Body of pancreas (tissue), 4 donors: ENCODE measurements at regions not wholly inside any gene's neighbourhood (a gene's known extent, or its start where the extent isn't known, plus 50 kb on each side); places are given as distances from the start of the nearest gene placed in this dataset.

Experiments used
- ATAC-seq: fragments of 150-250 bp; one replicate; pipeline ENCODE4 v1.9.1; 2016
- DNase-seq, 4 donors: peaks; one replicate each; pipeline ENCODE4 v3.0.0-alpha.2; 2019
- H3K27ac ChIP-seq, 4 donors: fragments of 200-600 bp; sonication (generic); 1 replicate in 3 of 4; 2 replicates in 1 of 4; pipeline versions ENCODE4 v1.5.1 to v1.6.1; 2016 to 2019; ENCODE audit warnings: mild to moderate bottlenecking in 1 of 4, mixed read lengths in 1 of 4, moderate library complexity in 1 of 4
- H3K27me3 ChIP-seq, 2 donors: fragments of 200-600 bp; sonication (generic); one replicate each; pipeline ENCODE4 v1.6.0; 2016; ENCODE audit warnings: mild to moderate bottlenecking in 1 of 2
- H3K36me3 ChIP-seq, 2 donors: fragments of 200-600 bp; sonication (generic); replicated peaks in 1 of 2; 2 replicates each; pipeline ENCODE4 v1.5.1; 2016; ENCODE audit warnings: low read depth in 2 of 2; ENCODE audit not compliant: insufficient read depth in 1 of 2
- H3K4me1 ChIP-seq: fragments of 200-600 bp; sonication (generic); one replicate; pipeline ENCODE4 v1.6.0; 2016
- H3K4me3 ChIP-seq, 2 donors: fragments of 200-600 bp; sonication (generic); 1 replicate in 1 of 2; 2 replicates in 1 of 2; pipeline ENCODE4 v1.5.1; 2016 to 2019
- H3K9me3 ChIP-seq, 3 donors: fragments of 200-600 bp; sonication (generic); 1 replicate in 2 of 3; 2 replicates in 1 of 3; pipeline ENCODE4 v1.5.1; 2016
- CTCF ChIP-seq, 7 experiments: fragments of 450-650 bp in 4 of 7; fragments of 200-600 bp in 3 of 7; sonication (generic) in 3 of 7; IDR thresholded peaks; one replicate each; pipeline ENCODE4 v1.5.1; 2016 to 2019; ENCODE audit warnings: antibody characterized with exemption in 7 of 7
- POLR2A ChIP-seq, 3 donors: fragments of 450-650 bp; IDR thresholded peaks; one replicate each; pipeline ENCODE4 v1.6.1; 2016; ENCODE audit warnings: antibody characterized with exemption in 3 of 3, mild to moderate bottlenecking in 2 of 3
- WGBS, 2 donors: methylation state at CpG; one replicate each; pipeline ENCODE4 v1.1.5; 2017; 5-methylcytosine and 5-hydroxymethylcytosine counted together
- intact Hi-C: fragments of 100-400 bp; cut with DNase I; formaldehyde crosslinking; loops from one replicate; pipeline ENCODE4 v1.15.1; 2023

DNA sequence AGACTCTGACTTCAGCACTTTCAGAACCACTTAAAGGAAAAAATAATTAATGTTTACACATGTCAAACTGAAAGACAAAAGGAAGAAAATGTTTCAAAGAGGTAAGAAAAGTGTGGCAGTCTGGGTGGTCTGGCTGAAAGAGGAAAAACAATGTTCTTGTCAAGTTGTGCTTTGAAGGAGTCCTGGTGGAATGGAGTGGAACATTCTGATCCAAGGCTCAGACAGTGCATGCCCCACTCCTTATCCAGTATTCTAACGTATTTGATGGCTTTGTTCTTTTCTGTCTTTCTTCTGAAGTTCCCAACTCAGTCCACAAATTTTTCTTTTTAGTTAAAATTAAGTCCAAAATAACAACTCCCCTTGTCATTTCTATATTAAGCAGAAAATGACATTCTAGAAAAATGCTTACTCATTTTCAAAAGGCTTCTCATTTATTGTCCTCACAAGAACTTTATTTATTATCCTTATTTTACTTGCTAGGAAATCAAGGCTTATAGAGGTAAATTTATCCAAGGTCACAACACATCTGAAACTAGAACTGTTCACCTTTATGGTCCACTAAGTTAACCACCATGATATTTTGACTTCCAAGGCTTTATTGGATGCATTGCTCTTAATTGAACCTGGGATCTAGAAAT lies 121.7 kb upstream of the NAP1L1 start:
- Histone ChIP-seq H3K27ac (no peak overlapping the region), H3K9me3 (no peaks in the 10 kb centered on the region), H3K36me3 (no peaks in the 10 kb centered on the region), H3K27me3 (no peaks in the 10 kb centered on the region), H3K4me3 (no peak overlapping the region), H3K4me1 (no peaks in the 10 kb centered on the region)
- intact Hi-C loops, result no loop called here
- DNase-seq, result no peak
- ATAC-seq, result no peak
- no peak for TF ChIP-seq CTCF (IDR thresholded peaks at IDR 0.05)
- TF ChIP-seq POLR2A (IDR thresholded peaks at IDR 0.05), result no peak
- 9 to 13% methylated on average over 1 of the region's 1 CpG for WGBS, 2 donors

DNA sequence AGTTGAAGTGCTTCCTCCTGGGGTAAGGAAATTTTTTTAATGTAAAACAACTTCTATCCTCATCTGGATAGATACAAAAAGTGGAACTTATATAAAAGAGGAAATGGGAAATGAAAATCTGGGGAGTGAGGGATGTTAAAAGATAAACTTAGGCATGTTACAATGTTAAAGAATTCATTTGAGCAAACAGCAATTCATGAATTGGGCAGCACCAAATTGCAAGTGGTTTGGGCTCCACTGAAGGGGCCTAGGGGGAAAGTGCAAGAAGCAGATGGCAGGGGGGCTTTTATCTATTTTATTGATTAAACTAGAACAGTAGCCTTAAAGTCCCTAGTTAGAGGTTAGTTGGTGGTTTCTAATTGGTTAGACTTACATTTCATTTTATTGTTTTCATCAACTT lies 118.1 kb upstream of the NAP1L1 start:
- DNase-seq, result no peak
- Histone ChIP-seq H3K36me3 (no peaks in the 10 kb centered on the region), H3K27ac (no peak overlapping the region), H3K4me1 (no peaks in the 10 kb centered on the region), H3K27me3 (no peaks in the 10 kb centered on the region), H3K9me3 (no peaks in the 10 kb centered on the region), H3K4me3 (no peak overlapping the region)
- TF ChIP-seq CTCF (IDR thresholded peaks at IDR 0.05), result no peak
- no peak for TF ChIP-seq POLR2A (IDR thresholded peaks at IDR 0.05)
- intact Hi-C loops, result no loop called here
- ATAC-seq, result no peak

GRCh38 chr12:76201758-76202157 lies 117.3 kb upstream of the NAP1L1 start:
- no peak for ATAC-seq

GRCh38 chr12:76201316-76201715 lies 116.8 kb upstream of the NAP1L1 start:
- intact Hi-C loops, result no loop called here
- 19 to 34% methylated on average over 2 of the region's 2 CpGs for WGBS, 2 donors

More at GRCh38 chr12:76201758-76202157, 117.3 kb upstream of the NAP1L1 start:
- Histone ChIP-seq H3K27me3 (no peaks in the 10 kb centered on the region), H3K9me3 (no peaks in the 10 kb centered on the region), H3K27ac (no peak overlapping the region), H3K4me1 (no peaks in the 10 kb centered on the region), H3K4me3 (no peak overlapping the region), H3K36me3 (no peaks in the 10 kb centered on the region)
- intact Hi-C loops, result no loop called here
- no peak for DNase-seq
- TF ChIP-seq CTCF (IDR thresholded peaks at IDR 0.05), result no peak
- TF ChIP-seq POLR2A (IDR thresholded peaks at IDR 0.05), result no peak

More at GRCh38 chr12:76201316-76201715, 116.8 kb upstream of the NAP1L1 start:
- H3K4me3 ChIP-seq, result no peak overlapping the region
- no peaks in the 10 kb centered on the region for H3K4me1 ChIP-seq
- DNase-seq (no peak), ATAC-seq (no peak)
- H3K36me3 ChIP-seq, result no peaks in the 10 kb centered on the region
- H3K9me3 ChIP-seq, result no peaks in the 10 kb centered on the region
- no peaks in the 10 kb centered on the region for H3K27me3 ChIP-seq
- no peak overlapping the region for H3K27ac ChIP-seq
- TF ChIP-seq POLR2A (IDR thresholded peaks at IDR 0.05), result no peak
- no peak for TF ChIP-seq CTCF (IDR thresholded peaks at IDR 0.05)
